ENCODE measurements at regions not wholly inside any gene's neighbourhood (a gene's known extent, or its start where the extent isn't known, plus 50 kb on each side); places are given as distances from the start of the nearest gene placed in this dataset.

DNA sequence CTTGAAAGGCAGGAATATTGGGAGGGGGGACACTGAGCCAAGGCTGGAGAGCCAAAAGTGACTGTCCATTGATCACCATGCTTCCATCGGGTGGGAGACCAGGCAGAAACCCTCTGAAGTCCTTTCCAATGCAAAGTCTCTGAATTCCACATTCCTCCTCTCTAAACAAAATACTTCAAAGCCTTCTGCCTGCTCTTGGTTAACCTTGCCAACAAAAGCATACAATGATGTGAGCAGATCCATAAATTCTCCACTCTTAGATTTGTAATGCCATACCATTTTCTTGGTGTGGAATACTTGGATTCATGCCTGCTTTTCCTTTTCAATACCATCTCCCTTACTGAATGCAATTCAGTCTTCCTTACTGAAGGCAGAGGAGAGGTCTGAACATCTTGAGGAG is 74.1 kb upstream of the FAM9B start:
- Histone ChIP-seq H3K9ac (replicated peaks in 1 of 4; ENCODE audit: extremely low read depth in 1 of 4, low read depth in 3 of 4, low read length in 3 of 4) (no peak overlapping the region), H2BK120ac (replicated peaks; ENCODE audit: low read depth, low read length) (no peak overlapping the region), H3K56ac (replicated peaks; ENCODE audit: insufficient read length, low read depth, low read length) (no peak overlapping the region), H2BK15ac (ENCODE audit: low read length) (no peak overlapping the region), H2AK5ac (ENCODE audit: low read depth, low read length) (no peak overlapping the region), H4K5ac (ENCODE audit: insufficient read length, low read depth, low read length) (no peak overlapping the region), H3K23me2 (ENCODE audit: low read depth, low read length) (no peaks in the 10 kb centered on the region), H3K27me3 (replicated peaks in 1 of 4; ENCODE audit: control insufficient read depth in 3 of 4, extremely low read depth in 1 of 4, insufficient read depth in 3 of 4, low read length in 3 of 4) (no peaks in the 10 kb centered on the region), H3K79me1 (ENCODE audit: low read depth, low read length) (no peaks in the 10 kb centered on the region), H2BK12ac (ENCODE audit: low read depth, low read length) (no peak overlapping the region), H3K4me1 (replicated peaks in 1 of 4; ENCODE audit: control insufficient read depth in 3 of 4, insufficient read depth in 4 of 4, low read length in 3 of 4) (no peaks in the 10 kb centered on the region), H4K91ac (replicated peaks; ENCODE audit: insufficient read length, low read length) (no peak overlapping the region), H3K27ac (ENCODE audit: low read depth, low read length) (no peak overlapping the region), H3K23ac (ENCODE audit: insufficient read length) (no peak overlapping the region), H4K8ac (ENCODE audit: extremely low read depth, insufficient read depth, low read length) (no peak overlapping the region), H3K14ac (ENCODE audit: insufficient read length) (no peak overlapping the region), H3K4me2 (ENCODE audit: insufficient read depth in 1 of 2, low read depth in 2 of 2, low read length in 2 of 2) (no peak overlapping the region), H2BK5ac (ENCODE audit: low read depth, low read length) (no peak overlapping the region), H3K4me3 (ENCODE audit: extremely low read depth in 1 of 4, insufficient read depth in 2 of 4, low read depth in 3 of 4, low read length in 4 of 4) (no peak overlapping the region), H3K4ac (replicated peaks; ENCODE audit: insufficient read length, low read depth, low read length) (no peak overlapping the region), H2AFZ (ENCODE audit: low read length) (no peak overlapping the region), H3K36me3 (ENCODE audit: control insufficient read depth in 2 of 4, insufficient read depth in 4 of 4, low read length in 3 of 4) (no peaks in the 10 kb centered on the region), H3K79me2 (ENCODE audit: control insufficient read depth in 1 of 2, insufficient read depth in 2 of 2, low read length in 2 of 2) (no peaks in the 10 kb centered on the region), H3K18ac (ENCODE audit: extremely low read depth, low read length) (no peak overlapping the region), H3K9me3 (ENCODE audit: insufficient read depth in 2 of 2, low read depth in 1 of 2, low read length in 1 of 2) (no peaks in the 10 kb centered on the region), H4K20me1 (replicated peaks in 1 of 2; ENCODE audit: control insufficient read depth in 1 of 2, insufficient read depth in 2 of 2, low read length in 2 of 2) (no peaks in the 10 kb centered on the region), H2BK20ac (ENCODE audit: low read length) (no peak overlapping the region)
- DNase-seq (ENCODE audit: low read depth in 1 of 2, low spot score in 2 of 2) (no peak), FAIRE-seq (no peak)
- POLR2A ChIA-PET (ENCODE audit: partially characterized antibody): no interaction called here
- WGBS, 2 experiments (ENCODE audit: extremely low coverage in 1 of 2, insufficient coverage in 1 of 2, insufficient read length in 1 of 2, insufficient replicate concordance in 2 of 2, low coverage in 1 of 2, low lambda C conversion rate in 2 of 2, missing lambda C conversion rate in 1 of 2): no CpG with 5 or more reads among the region's 1 CpG
- CTCF ChIA-PET (ENCODE audit: partially characterized antibody): no interaction called here
- TF ChIP-seq, protein P1, sequence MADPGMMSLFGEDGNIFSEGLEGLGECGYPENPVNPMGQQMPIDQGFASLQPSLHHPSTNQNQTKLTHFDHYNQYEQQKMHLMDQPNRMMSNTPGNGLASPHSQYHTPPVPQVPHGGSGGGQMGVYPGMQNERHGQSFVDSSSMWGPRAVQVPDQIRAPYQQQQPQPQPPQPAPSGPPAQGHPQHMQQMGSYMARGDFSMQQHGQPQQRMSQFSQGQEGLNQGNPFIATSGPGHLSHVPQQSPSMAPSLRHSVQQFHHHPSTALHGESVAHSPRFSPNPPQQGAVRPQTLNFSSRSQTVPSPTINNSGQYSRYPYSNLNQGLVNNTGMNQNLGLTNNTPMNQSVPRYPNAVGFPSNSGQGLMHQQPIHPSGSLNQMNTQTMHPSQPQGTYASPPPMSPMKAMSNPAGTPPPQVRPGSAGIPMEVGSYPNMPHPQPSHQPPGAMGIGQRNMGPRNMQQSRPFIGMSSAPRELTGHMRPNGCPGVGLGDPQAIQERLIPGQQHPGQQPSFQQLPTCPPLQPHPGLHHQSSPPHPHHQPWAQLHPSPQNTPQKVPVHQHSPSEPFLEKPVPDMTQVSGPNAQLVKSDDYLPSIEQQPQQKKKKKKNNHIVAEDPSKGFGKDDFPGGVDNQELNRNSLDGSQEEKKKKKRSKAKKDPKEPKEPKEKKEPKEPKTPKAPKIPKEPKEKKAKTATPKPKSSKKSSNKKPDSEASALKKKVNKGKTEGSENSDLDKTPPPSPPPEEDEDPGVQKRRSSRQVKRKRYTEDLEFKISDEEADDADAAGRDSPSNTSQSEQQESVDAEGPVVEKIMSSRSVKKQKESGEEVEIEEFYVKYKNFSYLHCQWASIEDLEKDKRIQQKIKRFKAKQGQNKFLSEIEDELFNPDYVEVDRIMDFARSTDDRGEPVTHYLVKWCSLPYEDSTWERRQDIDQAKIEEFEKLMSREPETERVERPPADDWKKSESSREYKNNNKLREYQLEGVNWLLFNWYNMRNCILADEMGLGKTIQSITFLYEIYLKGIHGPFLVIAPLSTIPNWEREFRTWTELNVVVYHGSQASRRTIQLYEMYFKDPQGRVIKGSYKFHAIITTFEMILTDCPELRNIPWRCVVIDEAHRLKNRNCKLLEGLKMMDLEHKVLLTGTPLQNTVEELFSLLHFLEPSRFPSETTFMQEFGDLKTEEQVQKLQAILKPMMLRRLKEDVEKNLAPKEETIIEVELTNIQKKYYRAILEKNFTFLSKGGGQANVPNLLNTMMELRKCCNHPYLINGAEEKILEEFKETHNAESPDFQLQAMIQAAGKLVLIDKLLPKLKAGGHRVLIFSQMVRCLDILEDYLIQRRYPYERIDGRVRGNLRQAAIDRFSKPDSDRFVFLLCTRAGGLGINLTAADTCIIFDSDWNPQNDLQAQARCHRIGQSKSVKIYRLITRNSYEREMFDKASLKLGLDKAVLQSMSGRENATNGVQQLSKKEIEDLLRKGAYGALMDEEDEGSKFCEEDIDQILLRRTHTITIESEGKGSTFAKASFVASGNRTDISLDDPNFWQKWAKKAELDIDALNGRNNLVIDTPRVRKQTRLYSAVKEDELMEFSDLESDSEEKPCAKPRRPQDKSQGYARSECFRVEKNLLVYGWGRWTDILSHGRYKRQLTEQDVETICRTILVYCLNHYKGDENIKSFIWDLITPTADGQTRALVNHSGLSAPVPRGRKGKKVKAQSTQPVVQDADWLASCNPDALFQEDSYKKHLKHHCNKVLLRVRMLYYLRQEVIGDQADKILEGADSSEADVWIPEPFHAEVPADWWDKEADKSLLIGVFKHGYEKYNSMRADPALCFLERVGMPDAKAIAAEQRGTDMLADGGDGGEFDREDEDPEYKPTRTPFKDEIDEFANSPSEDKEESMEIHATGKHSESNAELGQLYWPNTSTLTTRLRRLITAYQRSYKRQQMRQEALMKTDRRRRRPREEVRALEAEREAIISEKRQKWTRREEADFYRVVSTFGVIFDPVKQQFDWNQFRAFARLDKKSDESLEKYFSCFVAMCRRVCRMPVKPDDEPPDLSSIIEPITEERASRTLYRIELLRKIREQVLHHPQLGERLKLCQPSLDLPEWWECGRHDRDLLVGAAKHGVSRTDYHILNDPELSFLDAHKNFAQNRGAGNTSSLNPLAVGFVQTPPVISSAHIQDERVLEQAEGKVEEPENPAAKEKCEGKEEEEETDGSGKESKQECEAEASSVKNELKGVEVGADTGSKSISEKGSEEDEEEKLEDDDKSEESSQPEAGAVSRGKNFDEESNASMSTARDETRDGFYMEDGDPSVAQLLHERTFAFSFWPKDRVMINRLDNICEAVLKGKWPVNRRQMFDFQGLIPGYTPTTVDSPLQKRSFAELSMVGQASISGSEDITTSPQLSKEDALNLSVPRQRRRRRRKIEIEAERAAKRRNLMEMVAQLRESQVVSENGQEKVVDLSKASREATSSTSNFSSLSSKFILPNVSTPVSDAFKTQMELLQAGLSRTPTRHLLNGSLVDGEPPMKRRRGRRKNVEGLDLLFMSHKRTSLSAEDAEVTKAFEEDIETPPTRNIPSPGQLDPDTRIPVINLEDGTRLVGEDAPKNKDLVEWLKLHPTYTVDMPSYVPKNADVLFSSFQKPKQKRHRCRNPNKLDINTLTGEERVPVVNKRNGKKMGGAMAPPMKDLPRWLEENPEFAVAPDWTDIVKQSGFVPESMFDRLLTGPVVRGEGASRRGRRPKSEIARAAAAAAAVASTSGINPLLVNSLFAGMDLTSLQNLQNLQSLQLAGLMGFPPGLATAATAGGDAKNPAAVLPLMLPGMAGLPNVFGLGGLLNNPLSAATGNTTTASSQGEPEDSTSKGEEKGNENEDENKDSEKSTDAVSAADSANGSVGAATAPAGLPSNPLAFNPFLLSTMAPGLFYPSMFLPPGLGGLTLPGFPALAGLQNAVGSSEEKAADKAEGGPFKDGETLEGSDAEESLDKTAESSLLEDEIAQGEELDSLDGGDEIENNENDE (IDR thresholded peaks at IDR 0.05; ENCODE audit: insufficient replicate concordance, low read length): no peak
